NCI-H510A treated with DMSO at 0.1 percent for 48 hours (cell line): ENCODE measurements at regions not wholly inside any gene's neighbourhood (a gene's known extent, or its start where the extent isn't known, plus 50 kb on each side); places are given as distances from the start of the nearest gene placed in this dataset.

ENCODE experiments used
- DNase-seq: peaks from one replicate; lab custom pipeline; 2025; lab: John Stamatoyannopoulos, UW

- DNase-seq, result no peak
These were observed 87.9 kb upstream of the WDR1 start for GRCh38 chr4:10204401-10205058.

GRCh38 chr4:10203851-10204250 is 87.3 kb upstream of the WDR1 start:
- DNase-seq, result no peak

- DNase-seq, result no peak
These were observed 85.0 kb upstream of the WDR1 start for GRCh38 chr4:10201381-10202223.

- no peak for DNase-seq
These were observed 84.3 kb upstream of the WDR1 start for GRCh38 chr4:10200869-10201268.

- no peak for DNase-seq
These were observed 81.8 kb upstream of the WDR1 start for GRCh38 chr4:10198365-10198764.

GRCh38 chr4:10197952-10198351 is 81.4 kb upstream of the WDR1 start:
- DNase-seq, result no peak

GRCh38 chr4:10196191-10196590 is 79.6 kb upstream of the WDR1 start:
- no peak for DNase-seq

- no peak for DNase-seq
These were observed 75.7 kb upstream of the WDR1 start for GRCh38 chr4:10192331-10192730.

- DNase-seq, result no peak
These were observed 71.9 kb upstream of the WDR1 start for GRCh38 chr4:10188400-10189004.

GRCh38 chr4:10186228-10187214 is 69.9 kb upstream of the WDR1 start:
- no peak for DNase-seq

GRCh38 chr4:10185518-10186227 is 69.1 kb upstream of the WDR1 start:
- no peak for DNase-seq

GRCh38 chr4:10184501-10184938 is 67.9 kb upstream of the WDR1 start:
- DNase-seq, result no peak

GRCh38 chr4:10184041-10184440 is 67.4 kb upstream of the WDR1 start:
- DNase-seq, result no peak

GRCh38 chr4:10183462-10183861 is 66.9 kb upstream of the WDR1 start:
- DNase-seq, result no peak

GRCh38 chr4:10182446-10183424 is 66.1 kb upstream of the WDR1 start:
- DNase-seq, result no peak

- no peak for DNase-seq
These were observed 65.3 kb upstream of the WDR1 start for GRCh38 chr4:10181745-10182445.

- DNase-seq, result no peak
These were observed 64.5 kb upstream of the WDR1 start for GRCh38 chr4:10180927-10181744.

GRCh38 chr4:10180603-10180926 is 64.0 kb upstream of the WDR1 start:
- no peak for DNase-seq
